ENCODE measurements at regions not wholly inside any gene's neighbourhood (a gene's known extent, or its start where the extent isn't known, plus 50 kb on each side); places are given as distances from the start of the nearest gene placed in this dataset.

DNA sequence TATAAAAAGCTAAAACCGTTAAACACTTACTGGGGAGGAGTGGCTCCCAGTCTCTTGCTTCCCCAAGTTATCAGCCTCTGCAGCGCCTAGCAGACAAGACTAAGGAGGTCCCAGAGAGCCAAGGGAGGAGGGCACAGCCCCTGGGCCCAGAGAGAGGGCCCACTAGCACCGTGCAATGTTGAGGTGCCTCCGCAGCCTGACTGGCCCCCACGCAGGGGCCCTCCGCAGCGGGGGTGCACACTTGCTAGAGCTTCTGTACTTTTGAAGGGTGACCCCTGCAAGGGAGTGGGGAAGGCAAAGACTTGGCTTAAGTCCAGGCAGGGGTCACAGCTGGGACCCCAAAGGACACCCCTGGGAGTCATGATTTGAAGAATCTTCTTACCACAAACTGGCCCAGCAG is 98.0 kb downstream of the ADAMTS15 start:
- no peak overlapping the region for H3K9ac ChIP-seq (ENCODE audit: low read depth in 1 of 2, low read length in 2 of 2)
- DNase-seq (ENCODE audit: low spot score): no peak
- WGBS: 88% methylated on average over 7 of the region's 7 CpGs
- H3K27me3 ChIP-seq (ENCODE audit: control insufficient read depth in 4 of 4, insufficient read depth in 4 of 4, low read length in 3 of 4): peaks cover 0 to 2% (median 0%) of the 10 kb centered on the region in 4 donors
- no peaks in the 10 kb centered on the region for H3K9me3 ChIP-seq (ENCODE audit: control insufficient read depth in 4 of 4, low read length in 3 of 4)
- H3K36me3 ChIP-seq (ENCODE audit: control insufficient read depth in 4 of 4, insufficient read depth in 3 of 4, low read depth in 1 of 4, low read length in 3 of 4): no peaks in the 10 kb centered on the region
- H3K4me3 ChIP-seq (ENCODE audit: low read depth in 1 of 3, low read length in 3 of 3): no peak overlapping the region
- H3K27ac ChIP-seq (ENCODE audit: low read depth in 1 of 2, low read length in 2 of 2): no peak overlapping the region
- H3K4me1 ChIP-seq (ENCODE audit: control insufficient read depth in 4 of 4, insufficient read depth in 4 of 4, low read length in 3 of 4): no peaks in the 10 kb centered on the region
- TF ChIP-seq RAD21 (IDR thresholded peaks at IDR 0.05) (no peak), HNF4A (conservative IDR thresholded peaks at IDR 0.05) (no peak), NR2F2 (IDR thresholded peaks at IDR 0.05) (no peak), RXRA (IDR thresholded peaks at IDR 0.05) (no peak), FOXA2 (IDR thresholded peaks at IDR 0.05) (no peak), TAF1 (conservative IDR thresholded peaks at IDR 0.05) (no peak), GABPA (IDR thresholded peaks at IDR 0.05 in 1 of 2, conservative IDR thresholded peaks at IDR 0.05 in 1 of 2) (no peak), JUND (IDR thresholded peaks at IDR 0.05) (no peak), YY1 (IDR thresholded peaks at IDR 0.05) (no peak), SP1 (IDR thresholded peaks at IDR 0.05) (no peak), EGR1 (IDR thresholded peaks at IDR 0.05; ENCODE audit: low read depth in 2 of 2) (no peak), HNF4G (IDR thresholded peaks at IDR 0.05) (no peak)
- TF ChIP-seq, protein P1, sequence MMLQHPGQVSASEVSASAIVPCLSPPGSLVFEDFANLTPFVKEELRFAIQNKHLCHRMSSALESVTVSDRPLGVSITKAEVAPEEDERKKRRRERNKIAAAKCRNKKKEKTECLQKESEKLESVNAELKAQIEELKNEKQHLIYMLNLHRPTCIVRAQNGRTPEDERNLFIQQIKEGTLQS (IDR thresholded peaks at IDR 0.05): no peak
- TF ChIP-seq, protein P2, sequence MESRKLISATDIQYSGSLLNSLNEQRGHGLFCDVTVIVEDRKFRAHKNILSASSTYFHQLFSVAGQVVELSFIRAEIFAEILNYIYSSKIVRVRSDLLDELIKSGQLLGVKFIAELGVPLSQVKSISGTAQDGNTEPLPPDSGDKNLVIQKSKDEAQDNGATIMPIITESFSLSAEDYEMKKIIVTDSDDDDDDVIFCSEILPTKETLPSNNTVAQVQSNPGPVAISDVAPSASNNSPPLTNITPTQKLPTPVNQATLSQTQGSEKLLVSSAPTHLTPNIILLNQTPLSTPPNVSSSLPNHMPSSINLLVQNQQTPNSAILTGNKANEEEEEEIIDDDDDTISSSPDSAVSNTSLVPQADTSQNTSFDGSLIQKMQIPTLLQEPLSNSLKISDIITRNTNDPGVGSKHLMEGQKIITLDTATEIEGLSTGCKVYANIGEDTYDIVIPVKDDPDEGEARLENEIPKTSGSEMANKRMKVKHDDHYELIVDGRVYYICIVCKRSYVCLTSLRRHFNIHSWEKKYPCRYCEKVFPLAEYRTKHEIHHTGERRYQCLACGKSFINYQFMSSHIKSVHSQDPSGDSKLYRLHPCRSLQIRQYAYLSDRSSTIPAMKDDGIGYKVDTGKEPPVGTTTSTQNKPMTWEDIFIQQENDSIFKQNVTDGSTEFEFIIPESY (IDR thresholded peaks at IDR 0.05): no peak
- TF ChIP-seq, protein P3, sequence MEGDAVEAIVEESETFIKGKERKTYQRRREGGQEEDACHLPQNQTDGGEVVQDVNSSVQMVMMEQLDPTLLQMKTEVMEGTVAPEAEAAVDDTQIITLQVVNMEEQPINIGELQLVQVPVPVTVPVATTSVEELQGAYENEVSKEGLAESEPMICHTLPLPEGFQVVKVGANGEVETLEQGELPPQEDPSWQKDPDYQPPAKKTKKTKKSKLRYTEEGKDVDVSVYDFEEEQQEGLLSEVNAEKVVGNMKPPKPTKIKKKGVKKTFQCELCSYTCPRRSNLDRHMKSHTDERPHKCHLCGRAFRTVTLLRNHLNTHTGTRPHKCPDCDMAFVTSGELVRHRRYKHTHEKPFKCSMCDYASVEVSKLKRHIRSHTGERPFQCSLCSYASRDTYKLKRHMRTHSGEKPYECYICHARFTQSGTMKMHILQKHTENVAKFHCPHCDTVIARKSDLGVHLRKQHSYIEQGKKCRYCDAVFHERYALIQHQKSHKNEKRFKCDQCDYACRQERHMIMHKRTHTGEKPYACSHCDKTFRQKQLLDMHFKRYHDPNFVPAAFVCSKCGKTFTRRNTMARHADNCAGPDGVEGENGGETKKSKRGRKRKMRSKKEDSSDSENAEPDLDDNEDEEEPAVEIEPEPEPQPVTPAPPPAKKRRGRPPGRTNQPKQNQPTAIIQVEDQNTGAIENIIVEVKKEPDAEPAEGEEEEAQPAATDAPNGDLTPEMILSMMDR (IDR thresholded peaks at IDR 0.05; ENCODE audit: low read depth, low read length, missing input control): no peak
- TF ChIP-seq, protein P4, sequence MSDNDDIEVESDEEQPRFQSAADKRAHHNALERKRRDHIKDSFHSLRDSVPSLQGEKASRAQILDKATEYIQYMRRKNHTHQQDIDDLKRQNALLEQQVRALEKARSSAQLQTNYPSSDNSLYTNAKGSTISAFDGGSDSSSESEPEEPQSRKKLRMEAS (IDR thresholded peaks at IDR 0.05): no peak
- TF ChIP-seq, protein P5, sequence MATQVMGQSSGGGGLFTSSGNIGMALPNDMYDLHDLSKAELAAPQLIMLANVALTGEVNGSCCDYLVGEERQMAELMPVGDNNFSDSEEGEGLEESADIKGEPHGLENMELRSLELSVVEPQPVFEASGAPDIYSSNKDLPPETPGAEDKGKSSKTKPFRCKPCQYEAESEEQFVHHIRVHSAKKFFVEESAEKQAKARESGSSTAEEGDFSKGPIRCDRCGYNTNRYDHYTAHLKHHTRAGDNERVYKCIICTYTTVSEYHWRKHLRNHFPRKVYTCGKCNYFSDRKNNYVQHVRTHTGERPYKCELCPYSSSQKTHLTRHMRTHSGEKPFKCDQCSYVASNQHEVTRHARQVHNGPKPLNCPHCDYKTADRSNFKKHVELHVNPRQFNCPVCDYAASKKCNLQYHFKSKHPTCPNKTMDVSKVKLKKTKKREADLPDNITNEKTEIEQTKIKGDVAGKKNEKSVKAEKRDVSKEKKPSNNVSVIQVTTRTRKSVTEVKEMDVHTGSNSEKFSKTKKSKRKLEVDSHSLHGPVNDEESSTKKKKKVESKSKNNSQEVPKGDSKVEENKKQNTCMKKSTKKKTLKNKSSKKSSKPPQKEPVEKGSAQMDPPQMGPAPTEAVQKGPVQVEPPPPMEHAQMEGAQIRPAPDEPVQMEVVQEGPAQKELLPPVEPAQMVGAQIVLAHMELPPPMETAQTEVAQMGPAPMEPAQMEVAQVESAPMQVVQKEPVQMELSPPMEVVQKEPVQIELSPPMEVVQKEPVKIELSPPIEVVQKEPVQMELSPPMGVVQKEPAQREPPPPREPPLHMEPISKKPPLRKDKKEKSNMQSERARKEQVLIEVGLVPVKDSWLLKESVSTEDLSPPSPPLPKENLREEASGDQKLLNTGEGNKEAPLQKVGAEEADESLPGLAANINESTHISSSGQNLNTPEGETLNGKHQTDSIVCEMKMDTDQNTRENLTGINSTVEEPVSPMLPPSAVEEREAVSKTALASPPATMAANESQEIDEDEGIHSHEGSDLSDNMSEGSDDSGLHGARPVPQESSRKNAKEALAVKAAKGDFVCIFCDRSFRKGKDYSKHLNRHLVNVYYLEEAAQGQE (IDR thresholded peaks at IDR 0.05): no peak
